NCI-H748 (cell line): ENCODE measurements at regions not wholly inside any gene's neighbourhood (a gene's known extent, or its start where the extent isn't known, plus 50 kb on each side); places are given as distances from the start of the nearest gene placed in this dataset.

ENCODE experiments used
- DNase-seq: peaks from one replicate; lab custom pipeline; 2025; ENCODE audit not compliant: unreplicated experiment; lab: John Stamatoyannopoulos, UW

DNA sequence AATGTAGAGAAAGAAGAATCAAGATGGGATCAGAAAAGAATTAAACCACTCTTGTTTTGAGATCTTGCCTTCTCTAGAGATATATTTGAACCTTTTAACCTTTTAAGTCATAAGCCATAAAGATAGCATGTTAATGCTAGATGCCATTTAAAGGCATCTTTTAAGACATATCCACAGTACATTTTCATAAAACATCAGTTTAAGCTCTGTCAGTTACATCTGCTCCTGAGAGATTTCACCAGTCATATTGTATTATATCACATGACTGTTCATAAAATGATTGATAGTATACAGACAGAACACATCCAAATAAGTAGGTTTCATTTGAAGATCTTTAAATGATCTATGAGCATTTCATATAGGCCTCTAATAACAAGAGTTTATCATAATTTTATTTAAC lies 1238.5 kb downstream of the SLC16A7 start:
- no peak for DNase-seq

DNA sequence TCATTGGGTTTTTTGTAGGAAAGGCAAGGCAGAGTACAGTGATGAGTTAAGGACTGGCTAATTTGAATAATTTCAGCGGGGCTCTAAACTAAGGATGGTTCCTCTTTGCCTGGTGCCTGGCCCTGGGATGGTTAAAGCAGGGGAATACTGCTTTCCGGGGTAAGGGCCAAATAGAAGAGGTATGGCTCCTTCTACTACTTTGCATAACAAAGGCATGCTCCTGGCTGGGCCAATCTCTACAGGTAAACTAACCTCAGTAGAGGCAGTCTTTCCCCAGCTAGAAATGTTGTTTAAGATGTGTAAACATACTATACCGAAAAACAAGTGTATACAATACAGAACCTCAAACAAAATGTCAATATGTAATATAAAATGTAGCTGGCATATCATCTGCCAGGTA lies 1239.0 kb downstream of the SLC16A7 start:
- DNase-seq: no peak

DNA sequence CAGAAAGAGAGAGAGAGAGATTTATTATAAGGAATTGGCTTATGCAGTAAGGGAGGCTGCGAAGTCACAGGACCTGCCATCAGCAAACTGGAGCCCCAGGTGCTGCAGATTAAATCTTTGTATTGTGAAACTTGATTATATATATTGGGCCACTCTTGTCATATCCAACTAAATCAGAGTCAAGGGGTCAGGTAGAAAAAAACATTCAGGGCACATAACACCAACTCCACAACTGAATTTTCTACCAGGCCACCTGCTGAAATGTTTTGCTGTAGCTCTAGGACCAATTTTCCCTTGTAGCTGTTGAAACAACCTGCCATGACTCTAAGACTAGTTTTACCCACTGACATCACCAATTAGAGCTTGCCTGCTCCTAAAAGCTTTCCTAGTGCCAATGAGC lies 1240.8 kb downstream of the SLC16A7 start:
- DNase-seq: no peak

DNA sequence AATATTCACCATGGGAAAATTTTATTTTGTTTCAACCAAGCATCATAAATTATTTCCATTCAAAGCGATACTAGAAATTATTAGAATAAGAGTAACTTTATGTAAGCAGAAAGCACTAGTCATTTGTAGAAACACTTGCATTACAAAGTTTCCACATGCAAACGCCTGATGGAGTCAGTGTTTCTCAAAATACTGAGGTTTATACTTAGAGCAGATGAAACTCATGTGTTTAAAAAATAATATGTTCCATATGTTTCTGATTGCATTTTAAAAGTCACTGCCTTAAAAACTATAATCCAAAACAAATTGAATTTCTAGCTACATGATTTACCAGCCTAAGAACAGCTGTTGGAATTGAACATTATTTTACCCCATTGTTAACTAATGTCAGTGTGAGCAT lies 1246.4 kb downstream of the SLC16A7 start:
- no peak for DNase-seq

DNA sequence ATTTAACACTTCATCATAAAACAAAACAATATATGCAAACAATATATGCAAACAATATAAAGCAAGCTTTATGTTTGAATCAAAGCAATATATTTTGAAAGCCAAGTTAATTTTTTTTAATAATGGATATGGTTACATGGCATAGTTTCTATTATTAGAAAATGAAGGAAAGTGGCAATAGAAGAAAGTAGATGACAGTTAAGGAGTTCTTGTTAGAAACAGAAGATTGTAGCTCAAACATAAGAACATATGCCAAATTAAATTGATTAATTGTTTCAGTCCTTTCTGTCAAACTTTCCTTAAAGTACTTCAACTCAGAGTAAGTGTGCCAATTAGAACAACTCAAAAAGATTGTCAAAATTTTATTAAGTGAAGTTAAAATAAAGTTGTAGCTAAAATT lies 1248.3 kb downstream of the SLC16A7 start:
- no peak for DNase-seq

DNA sequence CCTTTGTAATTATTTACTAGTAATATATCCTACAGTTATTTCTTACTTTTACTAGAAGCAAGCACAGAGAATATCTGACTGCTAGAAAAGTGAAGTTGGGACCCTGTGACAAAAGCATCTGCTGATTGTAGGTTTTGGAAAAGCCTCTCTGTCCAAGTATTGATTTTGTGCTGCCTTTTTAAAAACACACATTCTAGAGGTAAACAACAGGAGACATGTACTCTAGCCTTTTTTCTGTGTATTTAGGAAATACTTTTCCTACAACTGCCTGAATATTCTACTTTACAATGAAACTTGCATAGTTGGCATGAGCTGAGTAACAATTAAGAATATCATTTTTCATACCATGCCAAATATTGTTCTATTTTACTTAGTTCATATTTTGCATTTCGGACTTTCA lies 1249.0 kb downstream of the SLC16A7 start:
- DNase-seq: no peak

DNA sequence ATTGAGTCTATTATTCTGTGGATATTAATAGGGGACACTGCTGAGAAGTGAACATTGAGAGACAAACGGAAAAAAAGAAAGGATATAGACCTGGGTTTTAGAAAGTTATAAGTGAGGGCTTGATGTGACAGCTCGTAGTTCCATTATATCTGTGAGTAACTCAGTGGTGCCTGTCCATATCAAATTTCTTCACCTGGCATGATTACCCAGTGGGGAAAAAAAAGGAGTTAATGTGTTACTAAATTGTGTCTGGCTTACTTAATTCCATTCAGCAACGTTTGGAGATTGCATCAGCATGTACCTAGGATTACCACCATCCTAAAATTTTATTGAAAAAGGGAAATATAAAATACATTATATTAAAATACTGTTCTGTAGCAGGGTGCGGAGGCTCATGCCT lies 1249.9 kb downstream of the SLC16A7 start:
- no peak for DNase-seq

DNA sequence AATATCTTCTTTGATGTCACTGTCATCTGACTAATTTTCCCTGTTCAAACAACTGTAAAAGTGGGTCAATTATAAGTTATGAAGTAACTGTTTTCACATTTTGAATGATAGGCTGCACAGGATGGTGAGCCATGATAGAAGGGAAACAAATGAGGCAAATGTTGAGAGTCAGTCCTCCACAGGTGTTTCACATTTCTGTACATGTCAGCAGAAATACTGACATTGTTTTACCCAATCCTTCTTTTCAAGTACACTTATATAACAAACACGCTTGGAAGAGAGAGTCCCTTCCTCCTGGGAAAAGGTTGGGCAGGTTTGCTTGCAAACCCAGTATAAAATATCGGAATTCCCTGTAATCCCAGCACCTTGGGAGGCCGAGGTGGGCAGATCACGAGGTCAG lies 1251.5 kb downstream of the SLC16A7 start:
- no peak for DNase-seq

DNA sequence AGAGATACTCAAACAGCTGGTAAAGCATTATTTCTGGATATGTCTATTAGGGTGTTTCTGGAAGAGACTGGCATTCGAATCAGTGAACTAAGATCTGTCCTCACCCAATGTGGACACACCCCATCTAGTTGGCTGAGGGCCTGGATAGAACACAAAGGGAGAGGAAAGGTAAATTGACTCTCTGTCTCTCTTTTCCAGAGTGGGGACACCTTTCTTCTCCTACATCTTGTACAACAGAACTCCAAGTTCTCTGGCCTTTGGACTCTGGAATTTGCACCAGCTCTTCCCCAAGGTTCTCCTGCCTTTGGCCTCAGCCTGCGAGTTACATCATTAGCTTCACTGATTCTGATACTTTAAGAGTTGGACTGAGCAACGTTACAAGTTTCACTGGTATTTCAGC lies 1253.9 kb downstream of the SLC16A7 start:
- peak; percentile 50 for DNase-seq

DNA sequence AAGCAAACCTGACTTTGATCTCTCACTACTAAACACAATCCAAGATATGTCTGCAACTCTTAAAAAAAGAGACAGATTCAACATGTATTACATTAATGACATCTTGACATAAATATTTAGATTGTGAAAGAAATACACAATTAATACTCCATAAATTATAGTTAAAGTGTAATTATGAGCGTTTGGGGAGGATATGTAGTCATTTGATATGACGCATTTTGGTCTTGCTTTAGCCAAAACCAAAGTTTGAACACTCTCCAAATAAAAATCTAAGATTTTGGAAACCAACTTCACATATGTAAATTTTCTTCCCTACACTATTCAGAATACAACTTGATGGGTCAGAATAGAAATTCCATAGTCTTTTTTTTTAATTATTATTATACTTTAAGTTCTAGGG lies 1257.6 kb downstream of the SLC16A7 start:
- DNase-seq: no peak

DNA sequence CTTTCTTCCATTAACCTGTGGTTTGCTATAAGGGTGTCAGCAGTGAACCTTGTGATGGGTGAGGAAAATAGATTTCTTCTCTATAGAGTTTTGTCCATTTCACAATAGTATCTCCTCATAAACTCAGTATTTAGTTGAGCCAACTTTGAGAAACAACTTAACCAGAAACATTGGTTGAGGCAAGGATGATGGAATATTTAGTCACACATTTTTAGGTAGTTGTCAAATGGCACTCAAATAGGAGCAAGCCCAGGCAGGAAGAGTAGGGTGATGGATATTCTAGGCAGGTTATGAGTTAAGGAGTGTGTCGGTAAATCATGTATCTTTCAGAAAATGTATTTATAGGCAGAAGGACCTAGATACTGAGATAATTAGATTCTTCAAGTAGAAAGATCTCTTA lies 1267.6 kb downstream of the SLC16A7 start:
- DNase-seq: no peak

DNA sequence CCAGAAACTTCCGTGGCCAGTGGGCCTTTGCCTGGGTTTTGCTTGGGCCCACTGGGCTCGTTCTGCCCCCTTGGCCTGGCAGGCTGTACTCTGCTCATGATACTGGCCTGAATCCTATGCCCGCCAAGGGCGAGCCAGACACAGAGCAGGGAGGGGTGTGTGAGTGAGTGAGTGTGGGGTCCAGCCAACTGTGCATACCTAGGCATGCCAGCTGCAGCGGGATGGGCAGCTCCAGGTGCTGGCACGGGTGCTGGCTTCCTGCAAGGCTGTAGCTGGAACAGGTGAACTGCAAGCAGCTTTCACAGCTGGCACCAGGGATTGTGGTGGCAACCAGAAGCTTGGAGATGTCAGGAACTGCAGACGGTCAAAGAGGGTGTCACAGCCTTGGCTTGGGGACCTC lies 1276.4 kb downstream of the SLC16A7 start:
- DNase-seq: no peak

DNA sequence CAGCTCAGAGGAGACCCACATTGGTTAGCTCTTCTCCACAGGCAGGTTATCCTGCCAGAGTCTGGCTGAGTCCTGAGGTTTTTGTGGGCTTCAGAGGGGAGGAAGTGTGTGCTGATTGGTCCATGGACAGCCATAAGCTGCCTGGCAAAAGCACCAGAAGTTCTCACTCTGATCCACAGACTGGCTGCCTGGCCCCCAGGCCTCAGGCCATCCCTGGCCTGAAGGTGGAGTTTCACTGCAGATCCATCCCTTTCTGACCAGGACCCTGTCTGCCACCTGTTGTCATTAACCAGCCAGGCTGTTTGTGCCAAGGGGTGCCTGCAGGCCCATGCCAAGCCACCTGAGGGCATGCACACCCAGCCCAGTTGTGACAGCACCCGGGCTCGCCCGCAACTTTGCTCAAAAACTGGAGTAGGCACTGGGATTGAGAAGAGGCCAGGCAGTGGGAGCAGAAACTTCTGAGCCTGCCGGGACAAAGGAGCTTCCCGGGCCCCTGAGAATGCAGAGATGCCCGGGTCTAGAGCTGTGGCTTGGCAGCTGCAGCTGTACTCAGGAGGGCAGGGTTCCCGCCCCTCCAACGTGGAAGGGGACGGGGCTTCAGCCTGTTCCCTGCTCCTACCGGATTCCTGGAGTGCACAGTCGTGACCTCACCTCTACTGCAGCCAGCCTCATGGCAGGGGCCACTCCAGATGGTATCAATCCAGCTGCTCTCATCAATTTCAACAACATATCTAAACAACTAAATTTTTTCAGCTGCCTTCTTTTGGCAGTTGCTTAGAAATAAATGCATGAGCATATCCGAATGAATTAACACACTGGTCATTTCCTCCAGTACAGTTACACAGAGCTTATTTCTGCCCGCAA lies 1277.3 kb downstream of the SLC16A7 start:
- no peak for DNase-seq

DNA sequence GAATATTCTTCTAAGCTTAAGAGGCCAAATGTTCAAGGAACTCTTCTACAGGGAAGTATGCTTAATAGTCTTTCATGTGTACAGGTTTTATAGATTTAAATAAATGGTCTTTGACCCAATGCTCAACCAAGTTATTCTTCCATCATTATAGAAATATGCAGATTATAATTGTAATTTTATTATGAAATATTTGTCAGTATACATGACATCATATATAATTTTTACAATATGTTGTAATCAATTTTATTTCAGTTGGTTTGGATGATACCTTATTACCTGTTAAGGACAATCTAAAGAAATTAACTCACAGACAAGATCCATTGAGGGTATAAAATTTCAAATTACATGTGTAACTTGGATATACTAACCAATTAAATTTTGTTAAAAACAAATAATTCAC lies 1278.3 kb downstream of the SLC16A7 start:
- no peak for DNase-seq

DNA sequence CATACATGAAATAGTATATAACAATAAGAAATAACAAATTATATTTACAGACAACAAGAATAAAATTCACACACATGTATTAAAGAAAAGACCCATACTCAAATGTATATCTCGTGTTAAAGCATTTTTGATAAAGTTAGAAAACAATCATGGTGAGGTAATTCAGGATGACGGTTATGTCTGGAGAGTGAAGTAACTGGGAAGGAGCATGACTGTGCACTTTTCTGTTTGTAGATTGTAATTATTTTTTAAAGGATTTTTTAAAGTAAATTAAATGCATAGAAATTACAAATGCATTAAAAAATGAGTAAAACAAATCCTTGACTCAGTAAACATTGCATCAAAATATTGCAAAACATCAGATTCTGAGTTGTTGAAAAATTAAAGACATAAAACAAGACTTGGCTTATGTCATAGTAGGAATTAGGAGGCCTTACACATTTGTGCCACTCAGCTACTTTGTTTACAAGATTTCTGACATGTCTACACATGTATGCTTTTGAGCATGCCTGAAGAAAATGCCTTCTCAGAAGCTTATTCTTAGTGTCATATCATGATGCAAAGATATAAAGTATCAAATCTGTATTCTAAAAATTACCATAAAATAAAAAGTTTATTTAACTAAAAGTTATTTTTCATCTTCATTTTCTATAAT lies 1325.1 kb downstream of the SLC16A7 start:
- no peak for DNase-seq

DNA sequence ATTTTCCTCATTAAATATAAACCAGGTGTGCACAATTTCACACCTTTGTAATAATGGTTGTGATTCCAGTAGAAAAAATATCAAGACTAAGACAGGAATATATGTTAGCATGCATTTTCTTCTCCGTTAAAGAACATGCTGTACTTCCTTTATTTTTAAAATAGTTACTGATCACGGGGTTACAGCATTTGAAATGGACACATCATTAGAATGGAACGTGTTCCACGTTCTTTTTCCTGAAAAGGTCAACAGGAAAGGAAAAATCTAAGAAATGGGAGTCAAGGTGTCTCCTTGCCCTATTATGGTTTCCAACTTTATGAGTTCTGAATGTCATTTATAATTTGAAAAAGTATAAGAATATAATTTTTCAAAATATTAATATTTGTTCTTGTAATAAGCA lies 1325.7 kb downstream of the SLC16A7 start:
- DNase-seq: no peak

DNA sequence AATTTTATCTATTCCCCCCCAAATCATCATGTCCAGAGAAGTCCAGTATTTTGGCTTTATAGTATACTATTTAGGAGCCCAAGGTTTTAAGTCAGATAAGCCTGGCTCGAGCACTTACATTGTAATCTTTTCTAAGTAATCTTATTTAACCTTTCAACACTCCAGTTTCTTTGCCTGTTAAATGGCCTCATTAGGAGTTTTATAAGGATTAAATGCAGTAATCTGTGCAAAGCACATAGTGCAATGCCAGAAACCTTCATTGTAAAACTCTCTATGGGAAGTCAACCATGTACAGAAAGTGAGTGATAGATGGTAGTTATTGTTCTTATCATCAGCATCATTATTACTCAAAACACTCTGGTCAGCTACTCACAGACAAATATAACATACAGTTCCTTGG lies 1330.4 kb downstream of the SLC16A7 start:
- no peak for DNase-seq

DNA sequence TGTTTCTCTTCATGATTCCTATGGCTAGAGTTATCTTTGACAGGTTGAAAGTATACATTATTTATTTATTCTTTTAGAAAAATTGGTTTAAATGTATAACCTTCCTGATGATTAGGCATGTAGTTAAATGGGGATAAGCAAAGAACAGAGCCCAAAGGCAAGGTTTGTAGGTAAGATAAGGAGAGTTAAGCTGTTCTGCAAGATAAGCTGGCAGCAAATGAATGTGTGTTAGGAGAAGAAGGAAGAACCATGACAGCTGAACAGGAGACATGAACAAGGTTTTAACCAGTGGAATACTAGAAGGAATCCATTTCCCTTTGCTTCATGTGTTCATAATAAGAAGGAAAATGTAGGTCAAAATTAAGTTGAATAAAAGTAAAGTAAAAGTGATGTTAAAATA lies 1330.1 kb upstream of the USP15 start:
- DNase-seq: no peak

DNA sequence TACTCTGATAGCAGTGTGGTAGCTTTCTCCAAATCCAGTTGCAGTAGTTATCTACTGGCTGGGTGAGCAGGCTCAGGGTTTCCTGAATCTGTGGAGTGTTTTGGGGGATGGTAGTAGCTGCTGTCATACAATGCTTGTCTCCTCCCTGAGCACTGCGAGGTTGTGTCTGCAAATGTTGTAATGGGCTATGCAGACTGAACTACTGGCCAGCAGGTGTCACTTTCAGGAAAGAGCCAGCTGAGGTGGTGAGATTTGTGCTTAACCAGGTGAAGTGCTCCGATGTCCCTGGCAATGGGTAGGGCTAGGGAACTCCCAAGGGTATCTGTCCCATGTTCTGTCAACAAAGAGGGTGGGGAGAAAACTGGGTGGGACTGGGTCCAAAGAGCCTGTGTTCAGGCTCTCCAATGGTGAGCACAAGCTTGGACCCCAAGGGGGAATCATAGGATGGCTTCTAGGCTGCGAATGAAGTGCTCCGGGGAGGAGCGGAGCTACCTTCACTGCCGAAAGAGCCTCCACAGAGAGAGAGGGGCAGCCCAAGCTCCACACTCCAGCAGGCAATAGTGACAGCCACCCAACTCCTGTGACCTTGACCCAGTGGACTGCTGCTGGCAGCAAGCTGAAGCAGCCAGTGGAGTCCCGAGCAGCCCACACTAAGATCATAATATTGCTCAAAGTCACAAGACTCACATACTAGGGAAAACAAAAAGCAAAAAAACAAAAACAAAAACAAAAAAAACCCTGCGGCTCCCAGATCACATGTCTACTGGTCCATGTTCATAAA lies 1324.0 kb upstream of the USP15 start:
- DNase-seq: no peak

DNA sequence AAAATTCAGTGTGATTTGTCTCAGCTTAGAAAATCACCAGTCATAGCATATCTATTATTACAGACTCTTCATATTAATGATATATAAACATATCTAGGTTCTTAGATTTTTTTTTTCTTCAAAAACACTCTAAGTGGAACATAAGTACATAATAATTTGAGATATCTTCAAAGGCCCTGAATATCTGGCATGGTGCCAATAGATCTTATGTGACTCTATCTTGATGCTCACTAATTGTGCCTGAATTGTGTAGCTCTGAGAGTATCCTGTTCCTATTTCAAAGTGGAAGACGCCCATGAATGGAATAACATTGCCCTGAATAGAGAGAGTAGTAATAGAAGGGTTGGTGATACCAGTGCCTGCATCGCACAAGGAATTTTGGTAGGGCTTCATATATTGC lies 1312.7 kb upstream of the USP15 start:
- DNase-seq: peak; percentile 53

DNA sequence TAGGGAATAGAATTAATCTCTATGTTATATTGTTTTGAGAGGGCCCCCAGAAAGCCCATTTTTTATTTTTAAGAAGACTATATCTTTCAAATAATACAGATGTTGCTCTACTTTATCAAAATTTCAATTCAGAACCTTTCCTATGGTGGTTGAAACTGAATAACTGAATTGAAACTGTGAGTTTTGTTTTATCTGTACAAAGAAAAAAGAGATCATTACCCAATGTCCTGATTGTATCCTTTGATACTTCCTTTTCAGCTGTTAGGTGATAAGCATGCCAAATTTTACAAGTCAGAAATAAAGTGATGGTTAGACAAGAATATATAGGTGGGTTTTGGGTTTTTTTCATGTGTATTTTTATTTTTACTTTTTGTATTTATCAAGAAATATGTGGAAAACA lies 1293.1 kb upstream of the USP15 start:
- no peak for DNase-seq

DNA sequence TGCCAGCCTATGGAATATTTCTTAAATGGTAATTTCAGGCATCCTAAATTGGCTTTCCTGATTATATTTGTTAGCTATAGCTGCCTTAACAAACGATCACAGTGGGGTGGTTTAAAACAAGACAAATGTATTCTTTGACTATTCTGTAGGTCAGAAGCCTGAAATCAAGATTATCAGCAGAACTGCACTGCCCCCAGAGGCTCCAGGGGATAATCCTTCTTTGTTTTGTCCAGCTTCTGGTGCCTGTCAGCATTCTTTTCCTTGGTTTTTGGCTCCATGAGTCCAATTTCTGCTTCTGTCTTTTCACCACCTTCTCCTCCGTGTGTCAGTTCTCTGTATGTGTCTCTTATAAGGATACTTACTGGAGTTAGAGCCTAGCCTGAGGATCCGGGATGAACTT lies 1282.2 kb upstream of the USP15 start:
- DNase-seq: peak; percentile 24
